HG03135 (cell line): ENCODE measurements at regions not wholly inside any gene's neighbourhood (a gene's known extent, or its start where the extent isn't known, plus 50 kb on each side); places are given as distances from the start of the nearest gene placed in this dataset.

Source experiments
- ATAC-seq: cut with Tn5 transposase; IDR thresholded peaks from one replicate; pipeline ENCODE4 v1.9.1; 2021; ENCODE audit warnings: mild to moderate bottlenecking, moderate library complexity; ENCODE audit not compliant: unreplicated experiment

GRCh38 chr16:64659866-64660265, 462.0 kb downstream of the CDH11 start:
- no peak for ATAC-seq

- no peak for ATAC-seq
Observed at GRCh38 chr16:64657316-64658011, 464.4 kb downstream of the CDH11 start.

DNA sequence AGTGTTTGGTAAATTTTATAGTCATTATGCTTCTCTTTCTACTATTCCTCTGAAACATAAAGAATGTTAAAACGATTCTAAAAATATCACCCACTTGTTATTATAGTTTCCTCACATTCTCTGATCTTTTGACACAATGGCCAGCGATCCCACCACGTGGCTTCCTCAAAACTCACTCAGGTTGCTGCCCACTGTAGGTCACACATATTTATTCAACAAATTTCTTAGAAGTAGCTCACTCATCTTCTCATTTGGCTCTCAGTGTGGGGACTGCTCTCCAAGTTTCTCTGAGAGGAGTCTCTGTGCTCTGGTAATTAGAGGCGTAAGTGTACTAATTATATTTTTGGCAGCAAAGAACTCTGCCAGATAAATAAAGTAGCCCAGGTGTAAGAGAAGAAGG, 465.4 kb downstream of the CDH11 start:
- no peak for ATAC-seq

- no peak for ATAC-seq
Observed at GRCh38 chr16:64654178-64654577, 467.7 kb downstream of the CDH11 start.

- ATAC-seq: no peak
Observed at GRCh38 chr16:64648282-64648681, 473.6 kb downstream of the CDH11 start.

GRCh38 chr16:64641343-64641742, 480.5 kb downstream of the CDH11 start:
- ATAC-seq: no peak

DNA sequence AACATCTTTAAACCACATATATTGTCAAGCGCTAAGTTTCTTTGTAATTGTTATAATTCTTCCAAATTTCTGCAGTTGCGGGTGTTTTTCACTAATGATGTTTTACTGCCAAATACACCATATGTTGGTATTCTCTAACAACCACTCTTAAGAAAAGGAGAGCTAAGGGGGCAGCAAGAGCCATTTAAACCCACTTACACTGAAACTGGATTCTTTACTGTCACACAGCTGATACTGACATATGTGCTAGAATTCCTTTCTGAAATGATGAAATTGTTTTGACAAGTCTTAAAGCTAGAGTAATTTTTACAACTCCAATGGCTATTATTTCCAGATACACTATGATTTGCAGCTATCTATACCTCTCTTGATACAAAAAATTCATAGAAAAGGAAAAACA, 483.1 kb downstream of the CDH11 start:
- ATAC-seq: no peak

DNA sequence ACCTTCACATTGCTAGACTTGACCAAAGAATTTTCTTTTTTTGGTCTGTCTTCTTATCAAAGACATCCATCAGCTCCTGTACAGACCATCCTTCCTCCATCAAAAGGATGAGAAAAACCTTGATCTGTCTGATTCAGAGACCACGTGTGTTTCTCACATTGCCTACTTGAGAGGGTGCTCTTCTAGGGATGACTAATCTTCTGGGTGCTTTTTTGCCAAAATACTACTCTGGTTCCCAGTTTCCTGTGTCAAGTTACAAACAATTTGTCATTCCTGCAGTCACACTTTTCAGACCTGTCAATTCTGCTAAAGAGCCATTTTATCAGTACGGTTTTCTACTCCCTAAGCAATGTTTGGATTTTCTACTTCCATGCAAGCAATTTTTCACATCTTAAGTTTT, 492.2 kb downstream of the CDH11 start:
- no peak for ATAC-seq

GRCh38 chr16:64627781-64628180, 494.1 kb downstream of the CDH11 start:
- ATAC-seq: no peak

DNA sequence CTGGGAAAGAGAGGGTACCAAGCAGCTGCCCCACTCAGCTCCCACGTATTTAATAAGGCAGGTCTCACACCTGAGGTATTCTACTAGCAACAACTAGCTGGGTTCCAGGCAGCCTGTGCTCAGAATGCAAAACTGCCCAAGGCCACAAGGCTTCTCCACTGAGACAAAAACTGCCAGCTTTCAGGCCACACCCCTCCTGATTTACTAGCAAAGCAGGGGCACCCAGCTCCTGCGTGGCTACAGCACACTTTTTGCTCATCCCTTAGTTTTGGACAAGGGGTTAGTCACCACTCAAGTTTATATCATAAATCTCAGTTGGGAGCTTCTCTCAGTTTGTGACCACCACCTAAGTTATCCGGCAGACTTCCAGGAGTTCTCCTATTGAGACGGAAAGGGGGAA, 494.6 kb downstream of the CDH11 start:
- no peak for ATAC-seq

DNA sequence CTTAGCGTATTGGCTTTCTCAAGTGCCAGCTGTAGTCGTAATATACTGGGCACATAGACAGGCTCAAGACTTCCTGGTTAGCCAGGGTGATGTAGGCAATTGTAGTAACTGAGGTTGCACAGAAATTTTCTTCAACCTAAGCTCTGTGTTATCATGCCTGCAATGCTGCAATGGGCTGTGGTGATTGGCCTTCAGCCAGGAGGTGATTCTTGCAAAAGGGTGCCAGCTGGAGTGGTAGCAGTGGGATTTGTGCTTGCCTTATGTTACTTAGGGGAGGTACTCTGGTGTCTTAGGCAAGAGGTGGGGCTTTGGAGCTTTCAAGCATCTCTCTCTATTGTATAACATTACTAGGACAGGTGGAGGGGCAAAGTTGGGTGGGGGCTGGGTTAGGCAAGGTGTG, 495.1 kb downstream of the CDH11 start:
- no peak for ATAC-seq

GRCh38 chr16:64621616-64622015, 500.2 kb downstream of the CDH11 start:
- ATAC-seq: no peak

GRCh38 chr16:64617836-64618476, 503.9 kb downstream of the CDH11 start:
- no peak for ATAC-seq

DNA sequence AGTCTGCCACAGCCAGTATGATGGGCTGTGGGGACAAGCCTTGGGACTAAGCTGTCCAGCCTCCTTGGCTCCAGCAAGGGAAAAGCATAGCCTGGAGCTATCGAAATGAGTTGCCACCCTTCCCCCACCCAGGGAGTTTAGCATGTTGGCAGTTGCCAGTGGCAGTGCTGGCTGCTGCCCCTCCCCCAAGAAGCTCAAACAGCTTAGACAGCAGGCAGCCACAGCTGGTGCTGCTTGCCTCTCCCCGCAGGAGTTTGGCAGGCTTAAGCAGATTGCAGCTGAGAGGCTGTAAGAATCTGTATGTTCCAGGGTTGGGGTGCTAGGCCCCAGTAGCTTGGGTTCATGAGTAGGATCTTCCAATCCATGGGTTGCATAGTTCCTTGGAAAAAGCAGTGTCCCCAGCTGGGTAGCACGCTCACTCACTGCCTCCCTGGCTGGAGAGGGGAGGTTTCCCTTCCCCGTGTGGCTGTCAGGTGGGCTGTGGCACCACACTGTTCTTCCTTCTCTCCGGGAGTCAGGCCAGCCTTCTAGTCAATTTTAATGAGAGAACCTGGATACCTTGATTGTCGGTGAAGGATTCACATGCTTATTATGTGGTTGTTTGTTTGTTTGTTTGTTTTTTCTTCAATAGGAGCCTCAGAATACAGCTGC, 506.1 kb downstream of the CDH11 start:
- ATAC-seq: no peak

- no peak for ATAC-seq
Observed at GRCh38 chr16:64596196-64596595, 525.7 kb downstream of the CDH11 start.

GRCh38 chr16:64590513-64590912, 531.4 kb downstream of the CDH11 start:
- no peak for ATAC-seq

GRCh38 chr16:64589836-64590235, 532.0 kb downstream of the CDH11 start:
- no peak for ATAC-seq

GRCh38 chr16:64586781-64587180, 535.1 kb downstream of the CDH11 start:
- no peak for ATAC-seq

GRCh38 chr16:64585367-64585766, 536.5 kb downstream of the CDH11 start:
- ATAC-seq: no peak

DNA sequence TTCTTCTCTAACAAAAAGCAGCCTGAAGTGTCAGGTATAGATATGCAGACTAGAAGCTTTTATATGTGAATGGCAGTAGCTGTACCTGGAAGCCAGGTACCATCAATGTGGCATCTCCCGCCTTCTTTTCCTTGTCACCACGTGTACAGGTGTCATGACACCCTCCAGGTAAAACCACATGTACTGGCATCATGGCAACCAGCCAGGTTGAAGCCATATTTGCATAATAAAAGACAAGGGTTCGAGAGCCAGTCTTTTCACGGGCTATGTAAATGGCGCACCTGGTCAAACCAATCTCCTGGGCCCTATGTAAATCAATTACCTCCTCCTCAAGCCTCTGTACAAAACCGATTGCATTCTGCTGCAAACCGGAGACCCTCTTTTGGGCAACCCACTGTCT, 541.3 kb downstream of the CDH11 start:
- no peak for ATAC-seq

GRCh38 chr16:64579712-64580111, 542.2 kb downstream of the CDH11 start:
- no peak for ATAC-seq

- no peak for ATAC-seq
Observed at GRCh38 chr16:64545768-64546167, 576.1 kb downstream of the CDH11 start.
